AG09309 (cell line): ENCODE measurements at regions not wholly inside any gene's neighbourhood (a gene's known extent, or its start where the extent isn't known, plus 50 kb on each side); places are given as distances from the start of the nearest gene placed in this dataset.

ENCODE experiments used
- DNase-seq: peaks from one replicate; pipeline ENCODE4 v3.0.0-alpha.2; 2010; ENCODE audit warnings: low read depth
- H3K4me3 ChIP-seq: 2 replicates; pipeline ENCODE4 v1.5.1; 2011; ENCODE audit warnings: mild to moderate bottlenecking, low read depth, low read length, moderate library complexity; ENCODE audit not compliant: control insufficient read depth
- CTCF ChIP-seq: IDR thresholded peaks from 2 replicates; pipeline ENCODE4 v1.5.1; 2011; ENCODE audit warnings: mild to moderate bottlenecking, low read depth, low read length, inconsistent platforms; ENCODE audit not compliant: insufficient read depth, control insufficient read depth; ENCODE audit errors: missing control alignments

DNA sequence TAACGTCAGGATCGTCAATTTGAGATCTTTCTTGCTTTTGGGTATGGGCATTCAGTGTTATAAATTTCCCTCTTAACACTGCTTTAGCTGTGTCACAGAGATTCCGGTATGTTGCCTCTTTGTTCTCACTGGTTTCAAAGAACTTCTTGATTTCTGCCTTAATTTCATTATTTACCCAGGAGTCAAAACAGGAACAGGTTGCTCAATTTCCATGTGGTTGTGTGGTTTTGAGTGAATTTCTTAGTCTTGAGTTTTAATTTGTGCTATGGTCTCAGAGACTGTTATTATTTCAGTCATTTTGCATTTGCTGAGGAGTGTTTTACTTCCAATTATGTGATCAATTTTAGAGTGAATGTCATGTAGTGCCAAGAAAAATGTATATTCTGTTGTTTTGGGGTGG, 153.1 kb downstream of the PCDH17 start:
- DNase-seq = no peak
- no peak for TF ChIP-seq CTCF
- no peak overlapping the region for H3K4me3 ChIP-seq

DNA sequence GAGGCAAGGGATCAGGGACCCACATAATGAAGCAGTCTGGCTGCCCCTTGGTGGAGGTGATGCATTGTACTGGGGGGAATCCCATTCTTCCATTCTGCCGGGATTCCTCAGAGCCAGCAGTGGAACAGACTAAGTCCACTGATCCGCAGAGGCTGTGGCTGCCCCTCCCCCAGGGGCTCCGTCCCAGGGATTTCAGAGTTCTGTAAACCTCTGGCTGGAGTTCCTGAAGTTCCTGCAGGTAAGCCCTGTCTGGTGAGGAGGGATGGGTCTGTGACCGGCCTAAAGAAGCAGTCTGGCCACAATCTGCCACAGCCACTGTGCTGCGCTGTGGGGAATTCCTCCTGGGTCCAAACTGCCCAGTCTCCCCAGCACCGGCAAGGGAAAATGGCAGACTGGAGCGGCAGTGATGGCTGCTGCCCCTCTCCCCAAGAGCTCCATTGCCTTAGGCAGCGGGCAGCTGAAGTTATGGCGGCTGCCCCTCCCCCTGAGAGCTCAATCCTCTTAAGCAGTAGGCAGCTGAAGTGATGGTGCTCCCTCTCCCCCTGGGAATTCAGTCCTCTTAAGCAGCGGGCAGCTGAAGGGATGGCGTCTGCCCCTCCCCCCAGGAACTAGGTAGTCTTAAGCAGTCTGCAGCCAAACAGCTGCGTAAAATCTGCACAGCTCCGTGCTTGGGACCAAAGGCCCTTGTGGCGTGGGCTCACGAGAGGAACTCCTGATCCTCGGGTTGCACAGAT, 155.7 kb downstream of the PCDH17 start:
- no peak for DNase-seq
- no peak for TF ChIP-seq CTCF
- no peak overlapping the region for H3K4me3 ChIP-seq

DNA sequence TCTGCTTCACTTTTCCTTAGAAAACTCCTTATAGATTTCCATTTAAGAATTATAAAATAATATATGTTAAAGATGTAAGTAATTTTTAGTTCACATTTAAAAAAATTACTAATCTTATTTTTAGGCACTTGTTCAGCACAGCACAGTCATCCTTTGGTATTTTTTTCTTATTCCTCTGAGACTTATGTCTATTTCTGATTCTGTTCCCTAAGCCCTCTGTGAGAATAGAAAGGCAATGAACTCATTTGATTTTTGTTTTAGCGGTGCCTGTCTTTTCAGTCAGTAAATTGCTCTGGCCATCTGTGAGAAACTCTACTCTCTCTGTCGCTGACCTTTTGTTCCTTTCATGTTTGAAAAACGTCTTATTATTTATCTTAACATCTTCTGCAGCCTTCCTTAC, 168.1 kb downstream of the PCDH17 start:
- no peak for DNase-seq
- no peak for TF ChIP-seq CTCF
- no peak overlapping the region for H3K4me3 ChIP-seq

DNA sequence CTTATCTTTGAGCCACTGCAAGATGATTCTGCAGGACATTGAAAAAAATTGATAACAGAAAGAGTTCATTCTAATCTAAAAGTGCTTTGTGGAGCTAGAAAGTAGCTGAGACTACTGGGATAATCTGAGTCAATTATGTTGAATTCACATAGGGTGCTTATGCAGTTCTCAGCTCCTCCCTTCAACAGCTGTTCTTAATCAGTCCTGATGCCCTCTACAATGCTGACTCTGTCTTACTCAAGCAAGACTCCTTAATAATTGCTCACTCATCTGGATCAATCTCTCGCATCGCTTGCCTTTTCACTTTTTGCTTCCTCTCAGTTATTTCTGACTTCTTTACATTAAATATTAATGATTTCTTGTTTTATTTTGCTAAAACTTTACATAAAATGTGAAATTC, 182.1 kb downstream of the PCDH17 start:
- H3K4me3 ChIP-seq = no peak overlapping the region
- DNase-seq = no peak
- TF ChIP-seq CTCF = no peak

GRCh38 chr13:57815600-57815999, 184.1 kb downstream of the PCDH17 start:
- no peak overlapping the region for H3K4me3 ChIP-seq
- no peak for TF ChIP-seq CTCF
- no peak for DNase-seq

DNA sequence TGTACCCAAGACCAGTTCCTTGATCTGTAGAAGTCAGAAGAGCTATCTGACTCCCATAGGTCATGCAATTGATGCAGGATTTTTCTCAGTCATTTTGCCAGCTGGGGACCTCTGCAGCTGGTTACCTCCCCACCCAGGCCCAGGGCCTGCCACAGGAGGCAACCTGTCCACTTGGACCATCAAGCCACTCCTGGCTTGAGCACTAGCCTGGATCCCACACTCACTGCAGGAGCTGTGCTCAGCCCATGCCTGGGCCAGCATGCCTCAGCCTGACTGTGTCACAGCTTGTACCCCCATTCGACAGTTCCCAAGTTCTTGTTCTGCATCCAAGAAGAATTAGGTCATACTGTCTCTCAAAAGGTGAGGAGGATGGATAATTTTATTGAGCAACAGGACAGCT, 189.4 kb downstream of the PCDH17 start:
- H3K4me3 ChIP-seq = no peak overlapping the region
- no peak for DNase-seq
- no peak for TF ChIP-seq CTCF
